Neuronal stem cell (in vitro differentiated cells): ENCODE measurements at regions not wholly inside any gene's neighbourhood (a gene's known extent, or its start where the extent isn't known, plus 50 kb on each side); places are given as distances from the start of the nearest gene placed in this dataset.
A peak's percentile ranks its signal among the peaks of the same experiment; 100 is the strongest.

Experiments used
- DNase-seq: peaks from one replicate; pipeline ENCODE4 v3.0.0-alpha.2; 2013; ENCODE audit warnings: low spot score
- H2AFZ ChIP-seq: one replicate; pipeline ENCODE4 v1.6.1; 2013; ENCODE audit warnings: mild to moderate bottlenecking, low read length, inconsistent platforms
- H2AK5ac ChIP-seq: 2 replicates; pipeline ENCODE4 v1.6.1; 2013; ENCODE audit warnings: low read depth, mild to moderate bottlenecking, inconsistent platforms, low read length, moderate library complexity, mixed read lengths
- H2BK120ac ChIP-seq: 2 replicates; pipeline ENCODE4 v1.6.1; 2013; ENCODE audit warnings: low read depth, mild to moderate bottlenecking, inconsistent platforms, low read length, moderate library complexity, mixed read lengths
- H2BK12ac ChIP-seq: one replicate; pipeline ENCODE4 v1.6.1; 2013; ENCODE audit warnings: low read length, inconsistent platforms
- H2BK15ac ChIP-seq: 2 replicates; pipeline ENCODE4 v1.6.1; 2013; ENCODE audit warnings: mild to moderate bottlenecking, low read length, inconsistent platforms, mixed read lengths
- H2BK5ac ChIP-seq: one replicate; pipeline ENCODE4 v1.6.1; 2013; ENCODE audit warnings: inconsistent platforms, mild to moderate bottlenecking, low read length, moderate library complexity
- H3K14ac ChIP-seq: one replicate; pipeline ENCODE4 v1.6.1; 2013; ENCODE audit warnings: low read length, inconsistent platforms
- H3K18ac ChIP-seq: 2 replicates; pipeline ENCODE4 v1.6.1; 2013; ENCODE audit warnings: low read length, inconsistent platforms
- H3K23ac ChIP-seq: 2 replicates; pipeline ENCODE4 v1.6.1; 2013; ENCODE audit warnings: low read depth, mild to moderate bottlenecking, mixed read lengths, low read length, inconsistent platforms; ENCODE audit not compliant: poor library complexity
- H3K27ac ChIP-seq: replicated peaks from 3 replicates; pipeline ENCODE4 v1.5.1; 2013; ENCODE audit warnings: low read length, inconsistent platforms
- H3K27me3 ChIP-seq, 3 experiments: 2 replicates each; pipeline ENCODE4 v1.6.1; 2013; ENCODE audit warnings: low read length in 3 of 3, mild to moderate bottlenecking in 2 of 3, inconsistent platforms in 1 of 3, low read depth in 1 of 3, mixed read lengths in 1 of 3, moderate library complexity in 1 of 3; ENCODE audit not compliant: control insufficient read depth in 3 of 3, insufficient read depth in 3 of 3
- H3K36me3 ChIP-seq, 2 donors: replicated peaks in 1 of 2; 2 replicates each; pipeline ENCODE4 v1.6.1; 2013; ENCODE audit warnings: low read length in 2 of 2; ENCODE audit not compliant: control insufficient read depth in 2 of 2, insufficient read depth in 2 of 2
- H3K4ac ChIP-seq: 2 replicates; pipeline ENCODE4 v1.6.1; 2013; ENCODE audit warnings: inconsistent platforms, mild to moderate bottlenecking, low read length, moderate library complexity
- H3K4me1 ChIP-seq, 2 donors: 1 replicate in 1 of 2; 2 replicates in 1 of 2; pipeline ENCODE4 v1.6.1; 2013; ENCODE audit warnings: low read length in 2 of 2, low read depth in 1 of 2; ENCODE audit not compliant: control insufficient read depth in 2 of 2, insufficient read depth in 1 of 2
- H3K4me2 ChIP-seq: one replicate; pipeline ENCODE4 v1.6.1; 2013; ENCODE audit warnings: mild to moderate bottlenecking, low read length, inconsistent platforms; ENCODE audit not compliant: insufficient read depth, poor library complexity, severe bottlenecking
- H3K4me3 ChIP-seq, 2 donors: 2 replicates each; pipeline ENCODE4 v1.5.1; 2013; ENCODE audit warnings: low read length in 2 of 2, mild to moderate bottlenecking in 2 of 2, inconsistent platforms in 1 of 2, moderate library complexity in 1 of 2
- H3K79me1 ChIP-seq: one replicate; pipeline ENCODE4 v1.6.1; 2013; ENCODE audit warnings: low read depth, mild to moderate bottlenecking, inconsistent platforms, low read length, moderate library complexity
- H3K9ac ChIP-seq: one replicate; pipeline ENCODE4 v1.6.1; 2013; ENCODE audit warnings: mild to moderate bottlenecking, low read depth, low read length, inconsistent platforms; ENCODE audit not compliant: poor library complexity
- H3K9me3 ChIP-seq, 2 donors: replicated peaks in 1 of 2; 2 replicates each; pipeline versions ENCODE3 to v1.6.1; 2013; ENCODE audit warnings: low read length in 2 of 2, mild to moderate bottlenecking in 2 of 2, inconsistent platforms in 1 of 2, low read depth in 1 of 2, mixed read lengths in 1 of 2, moderate library complexity in 1 of 2; ENCODE audit not compliant: control insufficient read depth in 2 of 2, insufficient read depth in 1 of 2
- H4K8ac ChIP-seq: one replicate; pipeline ENCODE4 v1.6.1; 2013; ENCODE audit warnings: low read depth, mild to moderate bottlenecking, inconsistent platforms, low read length, moderate library complexity
- H4K91ac ChIP-seq: one replicate; pipeline ENCODE4 v1.6.1; 2013; ENCODE audit warnings: low read length, low read depth, mild to moderate bottlenecking, inconsistent platforms; ENCODE audit not compliant: poor library complexity
- WGBS, 2 donors: extraction: QIAGEN DNeasy Blood & Tissue Kit; methylation state at CpG; one replicate each; pipeline ENCODE4 v1.1.7; 2013; ENCODE audit warnings: missing lambda C conversion rate in 2 of 2, mixed read lengths in 1 of 2; ENCODE audit not compliant: insufficient read length in 2 of 2, insufficient replicate concordance in 1 of 2; ENCODE audit errors: extremely low coverage in 2 of 2; 5-methylcytosine and 5-hydroxymethylcytosine counted together

DNA sequence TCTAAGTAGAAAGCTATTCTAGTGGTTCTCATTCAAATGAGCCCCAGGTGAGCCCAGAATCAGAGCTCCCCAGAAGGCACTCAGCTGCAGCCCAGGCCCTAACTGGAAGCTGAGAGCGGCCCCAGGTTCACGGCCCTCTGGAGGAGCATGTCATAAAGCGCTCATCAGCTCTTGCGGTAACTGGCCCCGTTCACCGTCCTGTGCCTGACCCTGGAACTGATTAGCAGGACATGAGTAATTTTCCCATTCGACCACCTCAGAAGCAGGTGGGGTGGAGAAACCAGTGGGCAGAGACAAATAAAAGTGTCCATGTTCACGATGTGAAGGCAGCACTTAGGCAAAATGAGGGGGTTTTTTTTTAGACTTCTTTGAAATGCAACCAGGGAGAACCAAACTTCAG, 136.1 kb upstream of the LYZL2 start:
- Histone ChIP-seq H2AK5ac (no peak overlapping the region), H4K91ac (no peak overlapping the region), H3K36me3 (no peaks in the 10 kb centered on the region), H3K27ac (no peak overlapping the region), H3K4me1 (no peaks in the 10 kb centered on the region), H3K4me3 (no peak overlapping the region), H2BK12ac (no peak overlapping the region), H3K4ac (no peak overlapping the region), H3K79me1 (no peaks in the 10 kb centered on the region), H4K8ac (no peak overlapping the region), H3K23ac (peak overlapping the region; percentile 55), H3K27me3 (peaks cover 0 to 6% (median 0%) of the 10 kb centered on the region in 3 experiments), H2BK5ac (no peak overlapping the region), H3K9me3 (peaks cover 9 to 11% of the 10 kb centered on the region in 2 donors), H3K14ac (peak overlapping the region; percentile 75), H3K9ac (no peak overlapping the region), H2BK15ac (no peak overlapping the region), H3K18ac (peak overlapping the region; percentile 28), H2AFZ (no peak overlapping the region), H3K4me2 (no peak overlapping the region), H2BK120ac (no peak overlapping the region)
- no peak for DNase-seq
- no CpG with 5 or more reads among the region's 8 CpGs for WGBS, 2 donors

DNA sequence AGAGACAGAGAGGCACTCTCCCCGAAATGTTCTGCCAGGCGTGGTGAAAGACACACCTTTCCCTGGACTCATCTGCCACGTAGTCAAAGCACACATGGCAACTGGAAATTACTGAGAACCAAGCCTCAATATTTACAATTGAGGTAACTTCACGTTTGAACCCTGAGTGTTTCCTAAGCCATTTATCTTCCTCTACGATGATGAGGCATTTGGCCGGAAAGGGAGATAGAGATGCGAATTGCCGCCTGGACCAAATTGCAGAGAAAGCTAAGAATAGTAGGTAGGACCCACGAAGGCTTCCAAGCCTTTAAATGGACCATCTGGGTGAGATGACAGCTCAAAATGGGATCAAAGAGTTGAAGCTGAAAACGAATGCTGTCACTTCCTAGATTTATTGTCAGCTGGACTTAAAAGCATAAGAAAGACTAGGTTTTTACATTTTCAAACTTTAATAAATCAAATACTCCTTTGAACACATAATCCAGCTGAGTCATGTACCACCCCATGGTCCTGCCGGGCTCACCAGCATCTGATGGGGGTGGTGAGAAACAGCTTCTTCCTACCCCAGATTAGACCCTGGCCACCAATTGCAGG, 135.6 kb upstream of the LYZL2 start:
- H3K9ac ChIP-seq: no peak overlapping the region
- no peak for DNase-seq
- H3K36me3 ChIP-seq: no peaks in the 10 kb centered on the region
- no peak overlapping the region for H3K14ac ChIP-seq
- peak overlapping the region; percentile 23 for H3K23ac ChIP-seq
- H3K27me3 ChIP-seq: peaks cover 0 to 6% (median 0%) of the 10 kb centered on the region in 3 experiments
- no CpG with 5 or more reads among the region's 11 CpGs for WGBS, 2 donors
- peaks cover 4 to 8% of the 10 kb centered on the region in 2 donors for H3K9me3 ChIP-seq
- no peak overlapping the region for H2BK15ac ChIP-seq
- no peak overlapping the region for H3K4me3 ChIP-seq
- H2BK5ac ChIP-seq: peak overlapping the region; percentile 43
- no peak overlapping the region for H3K4ac ChIP-seq
- no peak overlapping the region for H3K4me2 ChIP-seq
- no peak overlapping the region for H4K91ac ChIP-seq
- no peak overlapping the region for H3K27ac ChIP-seq
- H3K18ac ChIP-seq: no peak overlapping the region
- no peak overlapping the region for H2BK12ac ChIP-seq
- H4K8ac ChIP-seq: no peak overlapping the region
- H3K79me1 ChIP-seq: no peaks in the 10 kb centered on the region
- H2BK120ac ChIP-seq: no peak overlapping the region
- H2AK5ac ChIP-seq: no peak overlapping the region
- no peaks in the 10 kb centered on the region for H3K4me1 ChIP-seq
- H2AFZ ChIP-seq: no peak overlapping the region

DNA sequence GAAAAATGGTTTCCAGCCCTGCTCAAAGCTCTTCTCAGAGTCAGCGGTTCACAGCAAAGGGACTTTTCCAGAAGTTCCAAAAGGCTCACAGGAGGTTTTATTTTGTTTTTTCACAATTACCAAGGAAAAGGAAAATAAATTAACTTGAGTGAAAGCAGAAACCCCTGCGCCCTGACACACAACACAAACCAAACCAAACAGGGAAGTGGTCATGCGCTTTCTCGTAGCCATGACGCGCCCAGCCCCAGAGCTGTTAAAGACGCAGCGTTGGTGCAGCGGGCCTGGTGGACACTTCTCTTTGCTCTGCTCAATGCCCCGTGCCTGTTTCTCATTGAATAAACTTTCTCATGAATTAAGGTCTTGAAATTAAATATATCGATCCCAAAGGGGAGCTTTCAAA, 134.4 kb upstream of the LYZL2 start:
- Histone ChIP-seq H4K8ac (no peak overlapping the region), H2AK5ac (no peak overlapping the region), H3K36me3 (no peaks in the 10 kb centered on the region), H3K4me1 (no peaks in the 10 kb centered on the region), H3K23ac (no peak overlapping the region), H3K4me3 (no peak overlapping the region), H2BK5ac (no peak overlapping the region), H3K9me3 (no peaks in the 10 kb centered on the region), H3K14ac (no peak overlapping the region), H2BK15ac (no peak overlapping the region), H3K18ac (no peak overlapping the region), H3K79me1 (no peaks in the 10 kb centered on the region), H3K9ac (no peak overlapping the region), H3K27ac (no peak overlapping the region), H4K91ac (no peak overlapping the region), H3K4ac (no peak overlapping the region), H2BK12ac (peak overlapping the region; percentile 58), H3K4me2 (no peak overlapping the region), H2AFZ (no peak overlapping the region), H3K27me3 (peaks cover 0 to 6% (median 0%) of the 10 kb centered on the region in 3 experiments), H2BK120ac (no peak overlapping the region)
- WGBS, 2 donors: no CpG with 5 or more reads among the region's 11 CpGs
- DNase-seq: no peak

DNA sequence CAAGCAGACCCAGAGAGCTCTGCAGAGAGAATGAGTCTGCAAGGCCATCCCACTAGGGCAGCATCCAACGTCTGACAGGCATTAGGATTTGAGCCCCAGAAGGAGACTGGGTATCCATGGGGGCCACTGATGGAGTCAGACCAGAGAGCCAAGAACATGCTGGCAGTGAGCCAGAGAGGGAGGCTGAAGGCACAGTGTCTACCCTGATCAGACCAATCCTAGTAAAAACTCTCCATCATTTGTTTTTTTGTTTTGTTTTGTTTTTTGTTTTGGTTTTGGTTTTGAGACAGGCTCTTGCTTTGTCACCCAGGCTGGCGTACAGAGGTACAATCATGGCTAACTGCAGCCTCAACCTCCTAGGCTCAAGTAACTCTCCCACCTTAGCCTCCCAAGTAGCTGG, 133.1 kb upstream of the LYZL2 start:
- Histone ChIP-seq H2AFZ (no peak overlapping the region), H3K9ac (no peak overlapping the region), H3K9me3 (no peaks in the 10 kb centered on the region), H2BK5ac (no peak overlapping the region), H3K79me1 (no peaks in the 10 kb centered on the region), H3K14ac (no peak overlapping the region), H4K8ac (no peak overlapping the region), H3K4me1 (no peaks in the 10 kb centered on the region), H3K4me2 (no peak overlapping the region), H3K27ac (no peak overlapping the region), H3K18ac (no peak overlapping the region), H3K4me3 (no peak overlapping the region), H2AK5ac (no peak overlapping the region), H2BK15ac (no peak overlapping the region), H3K4ac (no peak overlapping the region), H3K27me3 (peaks cover 0 to 6% (median 0%) of the 10 kb centered on the region in 3 experiments), H3K23ac (no peak overlapping the region), H2BK120ac (no peak overlapping the region), H4K91ac (no peak overlapping the region), H3K36me3 (no peaks in the 10 kb centered on the region), H2BK12ac (no peak overlapping the region)
- no peak for DNase-seq
- no CpG with 5 or more reads among the region's 2 CpGs for WGBS, 2 donors
